GM12878 (cell line): ENCODE measurements at regions not wholly inside any gene's neighbourhood (a gene's known extent, or its start where the extent isn't known, plus 50 kb on each side); places are given as distances from the start of the nearest gene placed in this dataset.

Experiments used
- BHLHE40 ChIP-seq, 2 experiments: fragments of 450-650 bp in 1 of 2; IDR thresholded peaks; 2 replicates each; pipeline ENCODE4 v1.6.1; 2011 to 2017; ENCODE audit warnings: low read depth in 2 of 2, borderline replicate concordance in 1 of 2, improper control_type of control experiment in 1 of 2, low read length in 1 of 2, mild to moderate bottlenecking in 1 of 2
- POLR2A ChIP-seq: IDR thresholded peaks from 2 replicates; pipeline ENCODE4 v1.6.1; 2011; ENCODE audit warnings: low read depth, mild to moderate bottlenecking, low read length
- RB1 ChIP-seq: fragments of 450-650 bp; formaldehyde crosslinking; IDR thresholded peaks from 2 replicates; pipeline ENCODE4 v1.6.1; 2017; ENCODE audit warnings: mild to moderate bottlenecking, borderline replicate concordance
- SIN3A ChIP-seq: IDR thresholded peaks from 2 replicates; pipeline ENCODE4 v1.6.1; 2012; ENCODE audit warnings: low read depth, low read length, improper control_type of control experiment
- SIX5 ChIP-seq: IDR thresholded peaks from 2 replicates; pipeline ENCODE4 v1.6.1; 2011; ENCODE audit warnings: mild to moderate bottlenecking, low read depth, low read length, moderate library complexity; ENCODE audit not compliant: severe bottlenecking
- TAF1 ChIP-seq: IDR thresholded peaks from 2 replicates; pipeline ENCODE4 v1.6.1; 2011; ENCODE audit warnings: mild to moderate bottlenecking, low read depth, low read length, borderline replicate concordance
- TF ChIP-seq, protein P1 (sequence below), 3 experiments: IDR thresholded peaks in 2 of 3; conservative IDR thresholded peaks in 1 of 3; 2 replicates each; pipeline ENCODE4 v1.5.1; 2011; ENCODE audit warnings: low read depth in 3 of 3, low read length in 3 of 3, mild to moderate bottlenecking in 3 of 3, control low read depth in 2 of 3, moderate library complexity in 2 of 3, inconsistent platforms in 1 of 3, mixed read lengths in 1 of 3; ENCODE audit not compliant: control insufficient read depth in 2 of 3, insufficient read depth in 1 of 3; ENCODE audit errors: extremely low read depth in 1 of 3

DNA sequence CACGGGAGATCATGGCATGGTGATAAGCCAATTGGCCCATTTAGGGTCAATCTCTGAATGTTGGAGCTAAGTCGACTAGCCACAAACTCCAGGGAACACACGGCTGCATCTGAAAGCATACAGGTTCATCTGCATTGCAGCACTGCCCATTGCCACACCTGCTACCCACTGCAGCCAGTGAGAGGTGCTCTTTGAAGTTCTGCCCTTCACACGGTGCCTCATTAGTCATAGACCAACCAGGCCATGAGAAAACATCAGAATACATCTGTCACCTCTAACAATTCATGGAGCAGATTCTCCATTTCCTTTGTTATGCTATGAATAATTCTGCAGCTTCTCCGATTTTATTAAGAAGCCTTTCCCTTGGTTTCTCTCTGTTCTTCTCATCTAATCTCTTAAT lies 65.7 kb upstream of the FAM204A start:
- TF ChIP-seq SIX5, result no peak
- TF ChIP-seq RB1, result no peak
- TF ChIP-seq TAF1, result no peak
- TF ChIP-seq BHLHE40 (IDR thresholded peaks at IDR 0.05; ENCODE audit: borderline replicate concordance in 1 of 2, low read depth in 2 of 2, low read length in 1 of 2), result no peak
- no peak for TF ChIP-seq SIN3A
- no peak for TF ChIP-seq POLR2A
- TF ChIP-seq, protein P1, sequence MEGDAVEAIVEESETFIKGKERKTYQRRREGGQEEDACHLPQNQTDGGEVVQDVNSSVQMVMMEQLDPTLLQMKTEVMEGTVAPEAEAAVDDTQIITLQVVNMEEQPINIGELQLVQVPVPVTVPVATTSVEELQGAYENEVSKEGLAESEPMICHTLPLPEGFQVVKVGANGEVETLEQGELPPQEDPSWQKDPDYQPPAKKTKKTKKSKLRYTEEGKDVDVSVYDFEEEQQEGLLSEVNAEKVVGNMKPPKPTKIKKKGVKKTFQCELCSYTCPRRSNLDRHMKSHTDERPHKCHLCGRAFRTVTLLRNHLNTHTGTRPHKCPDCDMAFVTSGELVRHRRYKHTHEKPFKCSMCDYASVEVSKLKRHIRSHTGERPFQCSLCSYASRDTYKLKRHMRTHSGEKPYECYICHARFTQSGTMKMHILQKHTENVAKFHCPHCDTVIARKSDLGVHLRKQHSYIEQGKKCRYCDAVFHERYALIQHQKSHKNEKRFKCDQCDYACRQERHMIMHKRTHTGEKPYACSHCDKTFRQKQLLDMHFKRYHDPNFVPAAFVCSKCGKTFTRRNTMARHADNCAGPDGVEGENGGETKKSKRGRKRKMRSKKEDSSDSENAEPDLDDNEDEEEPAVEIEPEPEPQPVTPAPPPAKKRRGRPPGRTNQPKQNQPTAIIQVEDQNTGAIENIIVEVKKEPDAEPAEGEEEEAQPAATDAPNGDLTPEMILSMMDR (IDR thresholded peaks at IDR 0.05 in 2 of 3, conservative IDR thresholded peaks at IDR 0.05 in 1 of 3; ENCODE audit: control insufficient read depth in 2 of 3, extremely low read depth in 1 of 3, insufficient read depth in 1 of 3, low read depth in 3 of 3, low read length in 3 of 3), result no peak
